GM12875 (cell line): ENCODE measurements at regions not wholly inside any gene's neighbourhood (a gene's known extent, or its start where the extent isn't known, plus 50 kb on each side); places are given as distances from the start of the nearest gene placed in this dataset.

Source experiments
- H3K4me3 ChIP-seq: one replicate; pipeline ENCODE4 v1.5.1; 2011; ENCODE audit warnings: low read depth, low read length, control low read depth
- CTCF ChIP-seq: IDR thresholded peaks from 2 replicates; pipeline ENCODE4 v1.5.1; 2011; ENCODE audit warnings: low read depth, mild to moderate bottlenecking, control low read depth, inconsistent platforms, low read length, moderate library complexity, borderline replicate concordance; ENCODE audit not compliant: insufficient read depth

DNA sequence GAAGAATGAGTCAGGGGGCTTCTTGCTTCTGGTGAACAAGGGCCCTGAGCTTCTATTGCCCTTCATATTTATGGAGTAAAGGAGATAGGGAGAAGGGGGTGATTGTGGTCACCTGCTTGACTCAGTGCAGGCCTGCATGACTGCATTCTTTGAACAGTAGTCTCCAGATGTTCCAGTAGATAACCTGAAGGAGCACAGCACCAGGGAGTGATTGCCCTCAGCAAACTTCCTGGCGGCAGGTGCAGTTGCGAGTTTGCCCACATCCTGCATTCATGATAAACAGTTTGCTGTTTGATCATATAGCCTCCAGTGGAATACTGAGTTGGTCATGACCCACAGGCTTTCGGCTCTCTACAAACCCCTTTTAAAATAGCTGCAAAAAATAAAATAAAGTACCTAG, 1632.7 kb downstream of the OTOL1 start:
- no peak for TF ChIP-seq CTCF
- H3K4me3 ChIP-seq, result no peak overlapping the region

DNA sequence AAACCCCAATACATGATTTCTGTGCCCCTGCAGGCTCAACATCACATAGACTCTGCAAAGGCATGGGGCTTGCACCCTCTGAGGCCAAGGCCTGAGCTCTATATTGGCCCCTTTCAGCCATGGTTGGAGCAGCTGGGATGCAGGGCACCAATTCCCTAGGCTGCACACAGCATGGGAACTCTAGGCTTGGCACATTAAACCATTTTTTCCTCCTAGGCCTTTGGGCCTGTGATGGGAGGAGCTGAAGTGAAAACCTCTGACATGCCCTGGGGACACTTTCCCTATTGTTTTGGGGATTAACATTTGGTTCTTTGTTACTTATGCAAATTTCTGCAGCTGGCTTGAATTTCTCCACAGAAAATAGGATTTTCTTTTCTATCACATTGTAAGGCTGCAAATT, 1629.5 kb downstream of the OTOL1 start:
- no peak for TF ChIP-seq CTCF
- no peak overlapping the region for H3K4me3 ChIP-seq
